ENCODE measurements at regions not wholly inside any gene's neighbourhood (a gene's known extent, or its start where the extent isn't known, plus 50 kb on each side); places are given as distances from the start of the nearest gene placed in this dataset.

DNA sequence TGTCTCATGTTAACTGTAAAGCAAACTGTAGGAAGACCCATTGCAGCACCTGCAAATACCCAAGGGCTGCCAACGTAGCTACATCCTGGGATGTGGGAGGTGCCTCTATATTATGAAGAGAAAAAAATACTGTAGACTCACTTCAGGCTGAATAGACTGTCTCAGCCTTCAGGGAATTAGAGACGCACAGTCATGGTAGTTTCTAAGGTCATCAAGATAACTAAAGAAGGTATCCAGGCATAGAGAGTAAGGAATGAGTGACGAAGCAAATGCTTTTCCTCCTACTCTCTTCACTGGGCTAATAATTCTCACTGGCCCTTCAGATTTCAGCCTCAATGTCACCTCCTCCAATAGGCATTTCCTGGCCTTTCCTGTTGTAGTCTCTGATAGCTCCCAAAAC lies 121.6 kb upstream of the ECI2 start:
- TF ChIP-seq, protein P1, sequence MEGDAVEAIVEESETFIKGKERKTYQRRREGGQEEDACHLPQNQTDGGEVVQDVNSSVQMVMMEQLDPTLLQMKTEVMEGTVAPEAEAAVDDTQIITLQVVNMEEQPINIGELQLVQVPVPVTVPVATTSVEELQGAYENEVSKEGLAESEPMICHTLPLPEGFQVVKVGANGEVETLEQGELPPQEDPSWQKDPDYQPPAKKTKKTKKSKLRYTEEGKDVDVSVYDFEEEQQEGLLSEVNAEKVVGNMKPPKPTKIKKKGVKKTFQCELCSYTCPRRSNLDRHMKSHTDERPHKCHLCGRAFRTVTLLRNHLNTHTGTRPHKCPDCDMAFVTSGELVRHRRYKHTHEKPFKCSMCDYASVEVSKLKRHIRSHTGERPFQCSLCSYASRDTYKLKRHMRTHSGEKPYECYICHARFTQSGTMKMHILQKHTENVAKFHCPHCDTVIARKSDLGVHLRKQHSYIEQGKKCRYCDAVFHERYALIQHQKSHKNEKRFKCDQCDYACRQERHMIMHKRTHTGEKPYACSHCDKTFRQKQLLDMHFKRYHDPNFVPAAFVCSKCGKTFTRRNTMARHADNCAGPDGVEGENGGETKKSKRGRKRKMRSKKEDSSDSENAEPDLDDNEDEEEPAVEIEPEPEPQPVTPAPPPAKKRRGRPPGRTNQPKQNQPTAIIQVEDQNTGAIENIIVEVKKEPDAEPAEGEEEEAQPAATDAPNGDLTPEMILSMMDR (conservative IDR thresholded peaks at IDR 0.05; ENCODE audit: low read length), result no peak
- no peak for TF ChIP-seq EZH2phosphoT487 (IDR thresholded peaks at IDR 0.05; ENCODE audit: borderline replicate concordance, low read depth, low read length)
